NCI-H82 (cell line): ENCODE measurements at regions not wholly inside any gene's neighbourhood (a gene's known extent, or its start where the extent isn't known, plus 50 kb on each side); places are given as distances from the start of the nearest gene placed in this dataset.
"Not testable (repeated sequence)": the region's sequence is repeated elsewhere in the genome, so short reads cannot be mapped to it uniquely, and the experiment has no call there.

Experiments
- DNase-seq: peaks from one replicate; lab custom pipeline; 2025; lab: John Stamatoyannopoulos, UW

- DNase-seq, result peak; percentile 81
Observed at GRCh38 chr1:185681034-185681633, 53.1 kb upstream of the HMCN1 start.

GRCh38 chr1:185680453-185680852, 53.7 kb upstream of the HMCN1 start:
- no peak for DNase-seq

- DNase-seq, result peak; percentile 57
Observed at GRCh38 chr1:185679220-185679619, 55.0 kb upstream of the HMCN1 start.

- no peak for DNase-seq
Observed at GRCh38 chr1:185676969-185677368, 57.2 kb upstream of the HMCN1 start.

GRCh38 chr1:185674201-185674600, 60.0 kb upstream of the HMCN1 start:
- no peak for DNase-seq

GRCh38 chr1:185672719-185673360, 61.4 kb upstream of the HMCN1 start:
- no peak for DNase-seq

- peak; percentile 56 for DNase-seq
Observed at GRCh38 chr1:185670187-185670627, 64.0 kb upstream of the HMCN1 start.

- no peak for DNase-seq
Observed at GRCh38 chr1:185668013-185668412, 66.2 kb upstream of the HMCN1 start.

- no peak for DNase-seq
Observed at GRCh38 chr1:185666582-185666981, 67.6 kb upstream of the HMCN1 start.

GRCh38 chr1:185663771-185664296, 70.4 kb upstream of the HMCN1 start:
- no peak for DNase-seq

- no peak for DNase-seq
Observed at GRCh38 chr1:185663332-185663731, 70.9 kb upstream of the HMCN1 start.

GRCh38 chr1:185661971-185662370, 72.2 kb upstream of the HMCN1 start:
- no peak for DNase-seq

- DNase-seq, result no peak
Observed at GRCh38 chr1:185656663-185657062, 77.5 kb upstream of the HMCN1 start.

- no peak for DNase-seq
Observed at GRCh38 chr1:185654952-185655314, 79.3 kb upstream of the HMCN1 start.

- no peak for DNase-seq
Observed at GRCh38 chr1:185654199-185654951, 79.8 kb upstream of the HMCN1 start.

GRCh38 chr1:185653615-185654014, 80.6 kb upstream of the HMCN1 start:
- no peak for DNase-seq

- peak; percentile 37 for DNase-seq
Observed at GRCh38 chr1:185652348-185652747, 81.8 kb upstream of the HMCN1 start.

- peak; percentile 74 for DNase-seq
Observed at GRCh38 chr1:185650602-185651230, 83.5 kb upstream of the HMCN1 start.

GRCh38 chr1:185648858-185649589, 85.2 kb upstream of the HMCN1 start:
- DNase-seq, result no peak

GRCh38 chr1:185647597-185648267, 86.5 kb upstream of the HMCN1 start:
- not testable (repeated sequence) for DNase-seq

- DNase-seq, result no peak
Observed at GRCh38 chr1:185646202-185646683, 87.9 kb upstream of the HMCN1 start.
